Liver (tissue), 8 donors: ENCODE measurements at regions not wholly inside any gene's neighbourhood (a gene's known extent, or its start where the extent isn't known, plus 50 kb on each side); places are given as distances from the start of the nearest gene placed in this dataset.

ENCODE experiments used
- DNase-seq: peaks from one replicate; pipeline ENCODE4 v3.0.0-alpha.2; 2017; ENCODE audit warnings: low spot score
- H3K27ac ChIP-seq, 2 donors: one replicate each; pipeline ENCODE4 v1.7.0; 2013; ENCODE audit warnings: inconsistent platforms in 2 of 2, low read length in 2 of 2, control low read depth in 1 of 2, low read depth in 1 of 2, mild to moderate bottlenecking in 1 of 2
- H3K27me3 ChIP-seq, 4 donors: one replicate each; pipeline versions ENCODE4 v1.6.1 to v1.7.0; 2013; ENCODE audit warnings: low read length in 3 of 4, inconsistent platforms in 1 of 4, mild to moderate bottlenecking in 1 of 4, moderate library complexity in 1 of 4; ENCODE audit not compliant: control insufficient read depth in 4 of 4, insufficient read depth in 4 of 4
- H3K36me3 ChIP-seq, 4 donors: one replicate each; pipeline versions ENCODE4 v1.6.1 to v1.7.0; 2013; ENCODE audit warnings: low read length in 3 of 4, mild to moderate bottlenecking in 3 of 4, low read depth in 1 of 4, moderate library complexity in 1 of 4; ENCODE audit not compliant: control insufficient read depth in 4 of 4, insufficient read depth in 3 of 4
- H3K4me1 ChIP-seq, 4 donors: one replicate each; pipeline versions ENCODE4 v1.6.1 to v1.7.0; 2013; ENCODE audit warnings: low read length in 3 of 4, mild to moderate bottlenecking in 3 of 4, moderate library complexity in 1 of 4; ENCODE audit not compliant: control insufficient read depth in 4 of 4, insufficient read depth in 4 of 4
- H3K4me3 ChIP-seq, 3 donors: one replicate each; pipeline versions ENCODE4 v1.6.1 to v1.7.0; 2013; ENCODE audit warnings: low read length in 3 of 3, control low read depth in 1 of 3, low read depth in 1 of 3, mild to moderate bottlenecking in 1 of 3
- H3K9ac ChIP-seq, 2 donors: one replicate each; pipeline ENCODE4 v1.7.0; 2013; ENCODE audit warnings: low read length in 2 of 2, mild to moderate bottlenecking in 2 of 2, moderate library complexity in 2 of 2, control low read depth in 1 of 2, low read depth in 1 of 2
- H3K9me3 ChIP-seq, 4 donors: one replicate each; pipeline versions ENCODE4 v1.6.1 to v1.7.0; 2013; ENCODE audit warnings: low read length in 3 of 4; ENCODE audit not compliant: control insufficient read depth in 4 of 4
- ATF3 ChIP-seq: IDR thresholded peaks from 2 replicates; pipeline ENCODE4 v1.6.1; 2016; ENCODE audit warnings: antibody characterized with exemption
- CTCF ChIP-seq: fragments of 150-350 bp; IDR thresholded peaks from 2 replicates; pipeline ENCODE4 v1.5.1; 2017; ENCODE audit warnings: improper control_type of control experiment, low read depth, low read length; ENCODE audit not compliant: missing input control
- EGR1 ChIP-seq, 2 donors: IDR thresholded peaks; 2 replicates each; pipeline ENCODE4 v1.6.1; 2016 to 2018; ENCODE audit warnings: antibody characterized with exemption in 2 of 2, low read depth in 2 of 2
- FOXA1 ChIP-seq: IDR thresholded peaks from 2 replicates; pipeline ENCODE4 v1.6.1; 2016; ENCODE audit warnings: antibody characterized with exemption
- GABPA ChIP-seq, 2 donors: IDR thresholded peaks in 1 of 2; conservative IDR thresholded peaks in 1 of 2; 2 replicates each; pipeline ENCODE4 v1.6.1; 2016; ENCODE audit warnings: antibody characterized with exemption in 2 of 2, mild to moderate bottlenecking in 1 of 2, moderate library complexity in 1 of 2
- HNF4A ChIP-seq, 2 donors: conservative IDR thresholded peaks; 2 replicates each; pipeline ENCODE4 v1.6.1; 2016; ENCODE audit warnings: antibody characterized with exemption in 2 of 2, mild to moderate bottlenecking in 2 of 2
- HNF4G ChIP-seq: IDR thresholded peaks from 2 replicates; pipeline ENCODE4 v1.6.1; 2016; ENCODE audit warnings: antibody characterized with exemption
- JUND ChIP-seq, 2 donors: IDR thresholded peaks; 2 replicates each; pipeline ENCODE4 v1.6.1; 2016; ENCODE audit warnings: antibody characterized with exemption in 2 of 2
- MAX ChIP-seq: IDR thresholded peaks from 2 replicates; pipeline ENCODE4 v1.6.1; 2016; ENCODE audit warnings: antibody characterized with exemption
- NR2F2 ChIP-seq: IDR thresholded peaks from 2 replicates; pipeline ENCODE4 v1.6.1; 2016; ENCODE audit warnings: antibody characterized with exemption
- RAD21 ChIP-seq, 2 donors: IDR thresholded peaks; 2 replicates each; pipeline ENCODE4 v1.6.1; 2016; ENCODE audit warnings: antibody characterized with exemption in 2 of 2, mild to moderate bottlenecking in 2 of 2
- REST ChIP-seq: IDR thresholded peaks from 2 replicates; pipeline ENCODE4 v1.6.1; 2016; ENCODE audit warnings: antibody characterized with exemption, mild to moderate bottlenecking
- RXRA ChIP-seq, 2 donors: IDR thresholded peaks; 2 replicates each; pipeline ENCODE4 v1.6.1; 2017 to 2018; ENCODE audit warnings: antibody characterized with exemption in 2 of 2, mild to moderate bottlenecking in 1 of 2
- SP1 ChIP-seq: IDR thresholded peaks from 2 replicates; pipeline ENCODE4 v1.6.1; 2018; ENCODE audit warnings: antibody characterized with exemption, mild to moderate bottlenecking
- TAF1 ChIP-seq: conservative IDR thresholded peaks from 2 replicates; pipeline ENCODE4 v1.6.1; 2016; ENCODE audit warnings: antibody characterized with exemption, mild to moderate bottlenecking
- YY1 ChIP-seq: IDR thresholded peaks from 2 replicates; pipeline ENCODE4 v1.6.1; 2016; ENCODE audit warnings: antibody characterized with exemption, mild to moderate bottlenecking
- ZBTB33 ChIP-seq: IDR thresholded peaks from 2 replicates; pipeline ENCODE4 v1.6.1; 2016; ENCODE audit warnings: antibody characterized with exemption
- WGBS: extraction: QIAGEN DNeasy Blood & Tissue Kit; methylation state at CpG from one replicate; pipeline ENCODE4 v1.1.7; 2013; 5-methylcytosine and 5-hydroxymethylcytosine counted together
- donor health status: healthy.
- donor health status: healthy.
- donor health status: healthy.
- donor health status: healthy.
- donor health status: healthy.

GRCh38 chr3:861721-862120, 231.1 kb upstream of the CNTN6 start:
- no peak for DNase-seq
- Histone ChIP-seq H3K4me3 (no peak overlapping the region), H3K4me1 (no peaks in the 10 kb centered on the region), H3K27me3 (no peaks in the 10 kb centered on the region), H3K36me3 (no peaks in the 10 kb centered on the region), H3K9me3 (no peaks in the 10 kb centered on the region), H3K27ac (no peak overlapping the region), H3K9ac (no peak overlapping the region)
- no peak for TF ChIP-seq HNF4A (conservative IDR thresholded peaks at IDR 0.05)
- no peak for TF ChIP-seq FOXA1
- TF ChIP-seq SP1 = no peak
- TF ChIP-seq ZBTB33 = no peak
- TF ChIP-seq CTCF = no peak
- no peak for TF ChIP-seq TAF1
- TF ChIP-seq RAD21 (IDR thresholded peaks at IDR 0.05) = no peak
- TF ChIP-seq RXRA (IDR thresholded peaks at IDR 0.05) = no peak
- TF ChIP-seq MAX = no peak
- no peak for TF ChIP-seq ATF3
- TF ChIP-seq HNF4G = no peak
- no peak for TF ChIP-seq GABPA (IDR thresholded peaks at IDR 0.05 in 1 of 2, conservative IDR thresholded peaks at IDR 0.05 in 1 of 2)
- 65% methylated on average over 2 of the region's 2 CpGs for WGBS

GRCh38 chr3:869269-869668, 223.6 kb upstream of the CNTN6 start:
- DNase-seq = no peak
- TF ChIP-seq REST (no peak), JUND (IDR thresholded peaks at IDR 0.05) (no peak), HNF4A (conservative IDR thresholded peaks at IDR 0.05) (no peak), EGR1 (IDR thresholded peaks at IDR 0.05; ENCODE audit: low read depth in 2 of 2) (no peak), ZBTB33 (no peak), HNF4G (no peak), SP1 (no peak), YY1 (no peak), MAX (no peak), TAF1 (no peak), CTCF (no peak), RXRA (IDR thresholded peaks at IDR 0.05) (no peak), NR2F2 (no peak), GABPA (IDR thresholded peaks at IDR 0.05 in 1 of 2, conservative IDR thresholded peaks at IDR 0.05 in 1 of 2) (no peak), ATF3 (no peak)
- Histone ChIP-seq H3K27me3 (peaks cover 0 to 3% (median 0%) of the 10 kb centered on the region in 4 donors), H3K9ac (no peak overlapping the region), H3K36me3 (no peaks in the 10 kb centered on the region), H3K4me1 (no peaks in the 10 kb centered on the region), H3K4me3 (no peak overlapping the region), H3K27ac (no peak overlapping the region), H3K9me3 (no peaks in the 10 kb centered on the region)
- 46% methylated on average over 1 of the region's 1 CpG for WGBS
